ENCODE measurements at regions not wholly inside any gene's neighbourhood (a gene's known extent, or its start where the extent isn't known, plus 50 kb on each side); places are given as distances from the start of the nearest gene placed in this dataset.

- TF ChIP-seq, protein P1, sequence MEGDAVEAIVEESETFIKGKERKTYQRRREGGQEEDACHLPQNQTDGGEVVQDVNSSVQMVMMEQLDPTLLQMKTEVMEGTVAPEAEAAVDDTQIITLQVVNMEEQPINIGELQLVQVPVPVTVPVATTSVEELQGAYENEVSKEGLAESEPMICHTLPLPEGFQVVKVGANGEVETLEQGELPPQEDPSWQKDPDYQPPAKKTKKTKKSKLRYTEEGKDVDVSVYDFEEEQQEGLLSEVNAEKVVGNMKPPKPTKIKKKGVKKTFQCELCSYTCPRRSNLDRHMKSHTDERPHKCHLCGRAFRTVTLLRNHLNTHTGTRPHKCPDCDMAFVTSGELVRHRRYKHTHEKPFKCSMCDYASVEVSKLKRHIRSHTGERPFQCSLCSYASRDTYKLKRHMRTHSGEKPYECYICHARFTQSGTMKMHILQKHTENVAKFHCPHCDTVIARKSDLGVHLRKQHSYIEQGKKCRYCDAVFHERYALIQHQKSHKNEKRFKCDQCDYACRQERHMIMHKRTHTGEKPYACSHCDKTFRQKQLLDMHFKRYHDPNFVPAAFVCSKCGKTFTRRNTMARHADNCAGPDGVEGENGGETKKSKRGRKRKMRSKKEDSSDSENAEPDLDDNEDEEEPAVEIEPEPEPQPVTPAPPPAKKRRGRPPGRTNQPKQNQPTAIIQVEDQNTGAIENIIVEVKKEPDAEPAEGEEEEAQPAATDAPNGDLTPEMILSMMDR (IDR thresholded peaks at IDR 0.05; ENCODE audit: low read depth, low read length), result no peak
- no peak for TF ChIP-seq EZH2phosphoT487 (IDR thresholded peaks at IDR 0.05; ENCODE audit: low read depth)
Observed at GRCh38 chr17:33473061-33473460, 180.0 kb upstream of the ASIC2 start.

Measured in OCI-LY3 (cell line).